ENCODE measurements at regions not wholly inside any gene's neighbourhood (a gene's known extent, or its start where the extent isn't known, plus 50 kb on each side); places are given as distances from the start of the nearest gene placed in this dataset.

DNA sequence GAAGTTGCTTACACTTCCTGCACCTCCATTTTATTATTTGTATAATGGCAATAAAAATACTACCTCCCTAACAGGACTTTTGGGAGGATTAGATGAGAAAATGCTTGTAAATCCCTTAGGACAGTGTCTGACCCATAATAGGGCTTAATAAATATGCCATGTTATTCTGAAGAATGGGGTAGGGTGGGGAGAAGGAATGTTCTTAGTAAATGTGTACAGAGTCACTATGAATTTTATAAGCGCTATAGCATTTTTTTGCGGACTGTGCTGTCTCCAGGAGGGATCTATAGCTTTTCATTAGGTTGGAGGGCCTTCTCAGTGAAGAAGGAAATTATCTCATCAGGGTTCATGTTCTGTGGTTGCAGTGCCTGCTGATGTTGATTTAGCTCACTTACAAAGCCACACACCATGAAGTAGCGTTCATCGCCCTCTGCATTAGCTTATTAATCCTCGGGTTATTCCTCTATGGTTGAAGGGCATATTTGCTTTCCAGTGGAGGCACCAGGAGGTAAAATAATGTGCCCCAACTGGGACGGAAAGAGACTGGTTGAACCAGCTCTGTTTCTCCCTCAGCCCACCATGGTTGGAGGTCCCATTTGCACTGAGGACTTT is 497.1 kb downstream of the ARHGEF28 start:
- TF ChIP-seq, protein P1, sequence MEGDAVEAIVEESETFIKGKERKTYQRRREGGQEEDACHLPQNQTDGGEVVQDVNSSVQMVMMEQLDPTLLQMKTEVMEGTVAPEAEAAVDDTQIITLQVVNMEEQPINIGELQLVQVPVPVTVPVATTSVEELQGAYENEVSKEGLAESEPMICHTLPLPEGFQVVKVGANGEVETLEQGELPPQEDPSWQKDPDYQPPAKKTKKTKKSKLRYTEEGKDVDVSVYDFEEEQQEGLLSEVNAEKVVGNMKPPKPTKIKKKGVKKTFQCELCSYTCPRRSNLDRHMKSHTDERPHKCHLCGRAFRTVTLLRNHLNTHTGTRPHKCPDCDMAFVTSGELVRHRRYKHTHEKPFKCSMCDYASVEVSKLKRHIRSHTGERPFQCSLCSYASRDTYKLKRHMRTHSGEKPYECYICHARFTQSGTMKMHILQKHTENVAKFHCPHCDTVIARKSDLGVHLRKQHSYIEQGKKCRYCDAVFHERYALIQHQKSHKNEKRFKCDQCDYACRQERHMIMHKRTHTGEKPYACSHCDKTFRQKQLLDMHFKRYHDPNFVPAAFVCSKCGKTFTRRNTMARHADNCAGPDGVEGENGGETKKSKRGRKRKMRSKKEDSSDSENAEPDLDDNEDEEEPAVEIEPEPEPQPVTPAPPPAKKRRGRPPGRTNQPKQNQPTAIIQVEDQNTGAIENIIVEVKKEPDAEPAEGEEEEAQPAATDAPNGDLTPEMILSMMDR (IDR thresholded peaks at IDR 0.05; ENCODE audit: unreplicated experiment) = no peak
- H3K27ac Mint-ChIP-seq (ENCODE audit: unreplicated experiment) = no peak overlapping the region
- DNase-seq = no peak
- H3K36me3 Mint-ChIP-seq (ENCODE audit: insufficient read depth, unreplicated experiment) = peaks cover 3% of the 10 kb centered on the region
- H3K27me3 Mint-ChIP-seq (ENCODE audit: unreplicated experiment) = no peaks in the 10 kb centered on the region
- CTCF ChIA-PET = interaction anchor here (1.0 kb wide), 1 partner anchor 9 kb away, joined by 3 read pairs; no protein-coding TSS in a partner anchor
- H3K9me3 Mint-ChIP-seq (ENCODE audit: low read depth, unreplicated experiment) = no peaks in the 10 kb centered on the region
- no TSS peak for BruUV-seq (replicated peaks)
- H3K4me3 Mint-ChIP-seq (ENCODE audit: low read depth, unreplicated experiment) = no peak overlapping the region
- peaks cover 23% of the 10 kb centered on the region for H3K4me1 Mint-ChIP-seq (ENCODE audit: low read depth, unreplicated experiment)
- intact Hi-C loops (cut with micrococcal nuclease; ENCODE audit: unreplicated experiment) = loop anchor here (10.0 kb wide), 1 partner anchor 522 kb away; the partner anchor contains the start of gene ENC1

DNA sequence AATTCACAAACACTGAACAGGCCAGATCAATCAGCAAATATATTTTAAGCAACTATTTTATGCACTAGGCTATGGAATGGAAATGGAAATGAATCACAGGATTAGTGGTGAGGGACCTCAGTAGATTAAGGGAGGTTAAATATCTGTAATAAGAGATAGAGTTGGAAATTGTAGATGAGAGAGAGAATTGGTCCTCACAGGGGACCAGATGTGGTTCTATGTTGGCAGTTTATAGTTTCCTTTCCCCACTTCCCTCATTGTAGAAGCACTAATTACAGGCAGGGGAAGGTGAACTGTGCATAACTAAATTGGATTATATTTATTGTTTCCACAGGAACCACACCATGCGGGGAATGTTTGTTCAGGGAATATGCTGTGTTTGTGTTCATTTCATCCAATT is 496.2 kb downstream of the ARHGEF28 start:
- CTCF ChIA-PET = interaction anchor here (1.0 kb wide), 1 partner anchor 10 kb away, joined by 3 read pairs; no protein-coding TSS in a partner anchor
- DNase-seq = no peak
- BruUV-seq (replicated peaks) = no TSS peak
- Mint-ChIP-seq H3K27ac (ENCODE audit: unreplicated experiment) (no peak overlapping the region), H3K9me3 (ENCODE audit: low read depth, unreplicated experiment) (no peaks in the 10 kb centered on the region), H3K4me1 (ENCODE audit: low read depth, unreplicated experiment) (peaks cover 14% of the 10 kb centered on the region), H3K4me3 (ENCODE audit: low read depth, unreplicated experiment) (no peak overlapping the region), H3K27me3 (ENCODE audit: unreplicated experiment) (no peaks in the 10 kb centered on the region), H3K36me3 (ENCODE audit: insufficient read depth, unreplicated experiment) (no peaks in the 10 kb centered on the region)
- TF ChIP-seq, protein P1 (IDR thresholded peaks at IDR 0.05; ENCODE audit: unreplicated experiment) = no peak
- intact Hi-C loops (cut with micrococcal nuclease; ENCODE audit: unreplicated experiment) = loop anchor here (10.0 kb wide), 1 partner anchor 523 kb away; the partner anchor contains the start of gene ENC1

GRCh38 chr5:74120585-74120984 is 494.6 kb downstream of the ARHGEF28 start:
- no TSS peak for BruUV-seq (replicated peaks)

GRCh38 chr5:74118071-74118470 is 492.1 kb downstream of the ARHGEF28 start:
- H3K27me3 Mint-ChIP-seq (ENCODE audit: unreplicated experiment) = no peaks in the 10 kb centered on the region
- no peaks in the 10 kb centered on the region for H3K36me3 Mint-ChIP-seq (ENCODE audit: insufficient read depth, unreplicated experiment)
- TF ChIP-seq, protein P1 (IDR thresholded peaks at IDR 0.05; ENCODE audit: unreplicated experiment) = no peak
- H3K4me1 Mint-ChIP-seq (ENCODE audit: low read depth, unreplicated experiment) = no peaks in the 10 kb centered on the region
- no peak overlapping the region for H3K4me3 Mint-ChIP-seq (ENCODE audit: low read depth, unreplicated experiment)
- no peaks in the 10 kb centered on the region for H3K9me3 Mint-ChIP-seq (ENCODE audit: low read depth, unreplicated experiment)
- BruUV-seq (replicated peaks) = no TSS peak
- no peak for DNase-seq
- intact Hi-C loops (cut with micrococcal nuclease; ENCODE audit: unreplicated experiment) = no loop called here
- CTCF ChIA-PET = no interaction called here
- H3K27ac Mint-ChIP-seq (ENCODE audit: unreplicated experiment) = no peak overlapping the region

More at GRCh38 chr5:74120585-74120984, 494.6 kb downstream of the ARHGEF28 start:
- Mint-ChIP-seq H3K36me3 (ENCODE audit: insufficient read depth, unreplicated experiment) (no peaks in the 10 kb centered on the region), H3K4me1 (ENCODE audit: low read depth, unreplicated experiment) (no peaks in the 10 kb centered on the region), H3K27ac (ENCODE audit: unreplicated experiment) (no peak overlapping the region), H3K9me3 (ENCODE audit: low read depth, unreplicated experiment) (no peaks in the 10 kb centered on the region), H3K27me3 (ENCODE audit: unreplicated experiment) (no peaks in the 10 kb centered on the region), H3K4me3 (ENCODE audit: low read depth, unreplicated experiment) (no peak overlapping the region)
- intact Hi-C loops (cut with micrococcal nuclease; ENCODE audit: unreplicated experiment) = loop anchor here (10.0 kb wide), 1 partner anchor 524 kb away; the partner anchor contains the start of gene ENC1
- TF ChIP-seq, protein P1 (IDR thresholded peaks at IDR 0.05; ENCODE audit: unreplicated experiment) = no peak
- CTCF ChIA-PET = no interaction called here
- no peak for DNase-seq

All from Calu3 (cell line).